VCaP (cell line): ENCODE measurements at regions not wholly inside any gene's neighbourhood (a gene's known extent, or its start where the extent isn't known, plus 50 kb on each side); places are given as distances from the start of the nearest gene placed in this dataset.

Experiments
- H3K27ac ChIP-seq: fragments of 450-650 bp; 2 replicates; pipeline ENCODE4 v1.5.1; 2017
- TF ChIP-seq, protein P1 (sequence below): fragments of 450-650 bp; conservative IDR thresholded peaks from 2 replicates; pipeline ENCODE4 v1.5.1; 2017; ENCODE audit warnings: mild to moderate bottlenecking, moderate library complexity

DNA sequence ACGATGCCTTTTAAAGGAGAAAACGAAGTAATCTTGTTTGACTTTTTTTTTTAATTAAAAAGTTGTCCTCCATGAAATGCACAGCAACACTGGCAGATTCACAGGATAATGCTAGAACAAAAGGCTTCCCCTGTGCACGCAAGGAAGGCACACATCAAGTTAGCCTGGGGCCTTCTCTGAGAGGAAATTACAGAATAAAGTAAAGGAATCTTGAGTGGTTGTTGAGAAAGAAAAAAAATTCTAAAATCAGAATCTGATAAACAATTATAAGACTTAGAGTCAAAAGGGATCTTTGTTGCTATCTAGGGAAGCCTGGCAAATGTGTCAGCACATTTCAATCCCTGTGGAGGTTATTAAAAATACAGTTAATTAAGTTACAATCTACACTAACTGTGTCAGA, 946.0 kb downstream of the IGSF11 start:
- TF ChIP-seq, protein P1, sequence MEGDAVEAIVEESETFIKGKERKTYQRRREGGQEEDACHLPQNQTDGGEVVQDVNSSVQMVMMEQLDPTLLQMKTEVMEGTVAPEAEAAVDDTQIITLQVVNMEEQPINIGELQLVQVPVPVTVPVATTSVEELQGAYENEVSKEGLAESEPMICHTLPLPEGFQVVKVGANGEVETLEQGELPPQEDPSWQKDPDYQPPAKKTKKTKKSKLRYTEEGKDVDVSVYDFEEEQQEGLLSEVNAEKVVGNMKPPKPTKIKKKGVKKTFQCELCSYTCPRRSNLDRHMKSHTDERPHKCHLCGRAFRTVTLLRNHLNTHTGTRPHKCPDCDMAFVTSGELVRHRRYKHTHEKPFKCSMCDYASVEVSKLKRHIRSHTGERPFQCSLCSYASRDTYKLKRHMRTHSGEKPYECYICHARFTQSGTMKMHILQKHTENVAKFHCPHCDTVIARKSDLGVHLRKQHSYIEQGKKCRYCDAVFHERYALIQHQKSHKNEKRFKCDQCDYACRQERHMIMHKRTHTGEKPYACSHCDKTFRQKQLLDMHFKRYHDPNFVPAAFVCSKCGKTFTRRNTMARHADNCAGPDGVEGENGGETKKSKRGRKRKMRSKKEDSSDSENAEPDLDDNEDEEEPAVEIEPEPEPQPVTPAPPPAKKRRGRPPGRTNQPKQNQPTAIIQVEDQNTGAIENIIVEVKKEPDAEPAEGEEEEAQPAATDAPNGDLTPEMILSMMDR = no peak

DNA sequence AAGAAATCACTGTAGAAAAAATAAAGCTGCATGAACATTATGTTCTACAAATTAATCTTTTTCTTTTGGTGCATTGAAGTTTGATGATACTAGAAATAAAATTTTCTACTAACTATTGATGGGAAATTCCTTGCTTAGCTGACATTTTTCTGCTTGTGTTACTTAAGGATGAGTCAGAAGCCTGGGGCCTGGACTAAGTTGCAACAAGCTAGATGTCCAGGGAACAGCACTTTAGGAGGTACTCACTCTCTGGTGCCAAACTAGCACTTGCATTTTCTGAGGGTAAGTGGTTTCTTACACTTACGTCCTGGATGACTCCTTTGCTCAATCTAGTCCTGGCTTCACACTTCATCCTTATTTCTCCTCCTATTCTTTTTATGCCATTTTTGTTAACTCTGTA, 945.1 kb downstream of the IGSF11 start:
- TF ChIP-seq, protein P1 = no peak
- H3K27ac ChIP-seq = no peak overlapping the region

More for the DNA sequence above, 946.0 kb downstream of the IGSF11 start:
- no peak overlapping the region for H3K27ac ChIP-seq

DNA sequence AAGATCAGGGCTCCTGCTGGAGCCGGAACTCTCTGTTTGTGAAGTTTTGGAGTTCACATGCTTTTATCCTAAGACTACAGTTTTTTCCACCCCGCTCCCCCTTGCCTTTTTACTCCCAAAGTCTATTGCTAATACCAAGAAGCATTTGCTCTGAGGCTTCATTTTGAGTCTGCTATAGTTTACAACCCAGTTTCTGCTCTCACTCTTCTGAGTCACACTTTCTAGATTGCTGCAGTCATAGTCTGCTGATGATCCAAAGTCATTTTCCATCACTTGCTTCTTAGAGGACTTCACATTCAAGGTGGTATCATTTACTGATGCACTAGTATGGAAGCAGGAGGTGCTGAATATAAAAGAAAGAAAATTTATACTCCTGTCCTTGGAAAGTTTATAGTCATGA, 937.4 kb downstream of the IGSF11 start:
- H3K27ac ChIP-seq = no peak overlapping the region
- TF ChIP-seq, protein P1 = no peak

DNA sequence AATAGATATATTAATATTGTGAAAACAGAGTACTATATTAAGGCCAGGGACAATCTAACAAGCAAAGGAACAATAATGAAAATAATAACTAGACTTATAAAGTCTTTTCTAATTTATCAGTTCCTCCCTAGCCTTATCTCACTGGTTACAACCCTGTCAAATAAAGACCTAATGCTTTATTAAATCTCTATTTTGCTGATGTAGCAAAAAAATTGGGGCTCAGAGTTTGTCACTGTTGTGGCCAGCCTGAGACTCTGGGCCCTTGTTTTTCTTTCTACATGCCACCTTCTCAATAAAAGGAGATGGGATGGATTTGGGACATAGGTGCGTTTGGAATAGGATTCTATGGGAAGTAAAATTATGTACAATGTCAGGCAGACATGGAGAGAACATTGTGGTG, 937.0 kb downstream of the IGSF11 start:
- TF ChIP-seq, protein P1 = no peak
- H3K27ac ChIP-seq = no peak overlapping the region

DNA sequence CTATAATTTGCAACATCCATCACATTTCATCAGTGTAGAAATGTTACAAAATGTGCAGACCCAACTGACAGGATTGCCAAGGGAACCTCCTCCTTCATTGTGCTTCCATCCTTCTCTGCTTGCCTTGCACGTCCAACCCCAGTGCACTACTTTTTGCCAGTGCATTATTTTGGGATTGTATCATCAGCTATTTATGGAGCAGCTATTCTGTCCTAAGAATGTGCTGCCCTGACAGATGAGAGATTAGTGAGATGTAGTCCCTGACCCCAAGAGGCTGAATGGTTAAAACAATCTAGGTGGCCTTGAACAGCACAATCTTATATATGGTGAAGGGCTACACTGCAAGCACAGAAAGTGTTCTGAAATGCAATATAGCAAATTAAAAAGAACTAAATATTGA, 935.8 kb downstream of the IGSF11 start:
- TF ChIP-seq, protein P1 = no peak
- no peak overlapping the region for H3K27ac ChIP-seq

DNA sequence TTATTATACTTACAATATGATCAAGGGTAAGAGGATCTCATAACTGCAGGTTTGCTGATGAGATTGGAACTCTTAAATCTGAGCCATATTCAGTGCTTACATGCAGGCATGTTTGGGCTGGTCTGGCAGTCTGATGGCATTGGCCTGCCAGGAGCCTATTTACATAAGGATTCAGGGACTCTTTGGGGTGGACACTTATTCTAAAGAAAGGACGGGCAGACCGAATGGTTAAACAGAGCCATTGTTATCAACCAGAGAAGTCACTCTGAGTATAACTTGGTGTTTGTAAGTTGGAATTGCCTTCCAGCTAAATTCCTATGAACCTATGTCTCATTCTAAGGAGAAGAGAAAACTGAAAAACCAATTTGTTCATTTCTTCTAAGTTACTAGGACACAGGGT, 932.8 kb downstream of the IGSF11 start:
- H3K27ac ChIP-seq = no peak overlapping the region
- TF ChIP-seq, protein P1 = no peak

DNA sequence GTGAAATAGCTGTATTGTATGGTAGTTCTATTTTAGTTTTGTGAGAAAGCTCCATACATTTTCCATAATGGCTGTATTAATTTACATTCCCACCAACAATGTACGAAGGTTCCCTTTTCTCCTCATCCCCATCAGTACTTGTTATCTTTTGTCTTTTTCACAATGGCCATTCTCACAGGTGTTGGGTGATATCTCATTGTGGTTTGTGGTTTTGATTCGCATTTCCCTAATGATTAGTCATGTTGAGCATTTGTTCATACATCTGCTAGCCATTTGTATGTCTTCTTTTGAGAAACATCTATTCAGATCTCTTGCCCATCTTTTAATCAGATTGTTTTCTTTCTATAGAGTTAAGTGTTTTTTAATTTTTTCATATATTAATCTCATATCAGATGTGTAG, 931.9 kb downstream of the IGSF11 start:
- TF ChIP-seq, protein P1 = no peak
- no peak overlapping the region for H3K27ac ChIP-seq

DNA sequence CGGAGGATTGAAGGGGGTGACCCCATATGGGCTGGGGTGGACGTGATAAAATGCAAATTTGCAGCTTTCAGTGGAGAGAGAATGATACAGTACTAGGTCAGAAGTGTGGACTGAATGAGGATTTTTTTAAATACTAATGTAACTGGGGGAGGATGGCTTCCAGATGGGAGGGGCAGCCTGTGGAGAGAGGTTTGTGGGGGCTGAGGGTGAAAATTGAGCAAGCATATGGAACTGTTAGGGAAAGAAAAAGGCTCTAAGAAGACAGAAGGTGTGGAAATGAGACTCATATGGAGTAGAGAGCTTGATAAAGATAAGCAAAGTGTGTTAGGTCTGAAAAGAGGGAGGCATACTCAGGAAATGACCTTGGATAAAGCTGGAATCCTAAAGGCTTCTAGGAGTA, 926.4 kb downstream of the IGSF11 start:
- H3K27ac ChIP-seq = no peak overlapping the region

More for the DNA sequence above, 926.4 kb downstream of the IGSF11 start:
- TF ChIP-seq, protein P1 = no peak
